CD4-positive, alpha-beta T cell treated with Interleukin-17A for 1 hour (primary cell): ENCODE measurements at regions not wholly inside any gene's neighbourhood (a gene's known extent, or its start where the extent isn't known, plus 50 kb on each side); places are given as distances from the start of the nearest gene placed in this dataset.
"Not testable (repeated sequence)": the region's sequence is repeated elsewhere in the genome, so short reads cannot be mapped to it uniquely, and the experiment has no call there.

Source experiments
- DNase-seq: peaks from one replicate; pipeline ENCODE4 v3.0.0-alpha.2; 2020

- DNase-seq = no peak
These were observed 51.0 kb upstream of the PHF24 start for GRCh38 chr9:34907044-34907443.

DNA sequence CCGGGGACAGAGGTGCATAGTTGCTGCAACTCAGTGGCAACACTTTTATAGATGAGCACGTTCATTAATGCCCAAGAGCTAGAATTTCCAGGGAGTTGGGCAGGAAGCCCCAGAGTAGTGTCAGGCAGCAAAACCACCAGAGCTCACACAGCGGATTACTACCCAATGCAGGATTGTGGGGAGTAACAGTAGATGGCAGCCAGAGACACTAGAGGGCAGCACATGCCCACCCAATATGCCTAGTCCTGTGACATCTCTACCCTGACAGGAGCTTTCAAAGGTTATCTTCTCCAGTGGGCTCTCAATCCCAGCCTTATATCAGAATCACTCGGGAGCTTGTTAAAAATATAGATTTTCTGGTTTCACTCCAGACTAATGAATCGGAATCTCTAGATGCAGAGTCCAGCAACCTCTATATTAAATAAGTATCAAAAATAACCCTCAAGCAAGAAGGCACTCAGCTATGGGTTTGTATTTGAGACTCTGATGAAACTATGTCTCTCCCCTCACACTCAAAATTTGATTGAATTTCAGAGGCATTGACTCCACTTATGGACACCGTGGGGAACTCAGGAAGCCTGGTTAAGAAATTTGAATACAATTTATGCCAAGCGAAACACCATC is 58.4 kb upstream of the PHF24 start:
- peak; percentile 84 for DNase-seq

DNA sequence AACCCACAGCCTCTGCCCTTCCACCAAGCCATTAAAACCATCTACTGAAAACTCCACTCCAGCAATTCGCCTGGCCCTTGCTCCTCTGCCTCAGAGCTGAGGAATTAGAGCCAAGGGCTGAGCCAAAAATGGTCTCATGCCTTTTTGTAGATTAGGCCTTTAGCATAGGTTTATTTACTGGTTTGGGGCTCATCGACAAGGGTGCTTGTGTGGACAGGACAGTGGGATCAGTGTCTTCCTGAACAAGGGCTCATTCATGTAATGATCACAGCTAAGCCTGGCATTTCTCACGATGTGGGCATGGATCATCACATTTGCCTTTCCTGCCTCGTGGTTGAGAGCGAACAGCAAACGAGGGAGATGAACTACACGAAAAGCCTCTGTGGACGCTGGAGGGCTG is 59.2 kb upstream of the PHF24 start:
- no peak for DNase-seq

- no peak for DNase-seq
These were observed 62.0 kb upstream of the PHF24 start for GRCh38 chr9:34896112-34896511.

DNA sequence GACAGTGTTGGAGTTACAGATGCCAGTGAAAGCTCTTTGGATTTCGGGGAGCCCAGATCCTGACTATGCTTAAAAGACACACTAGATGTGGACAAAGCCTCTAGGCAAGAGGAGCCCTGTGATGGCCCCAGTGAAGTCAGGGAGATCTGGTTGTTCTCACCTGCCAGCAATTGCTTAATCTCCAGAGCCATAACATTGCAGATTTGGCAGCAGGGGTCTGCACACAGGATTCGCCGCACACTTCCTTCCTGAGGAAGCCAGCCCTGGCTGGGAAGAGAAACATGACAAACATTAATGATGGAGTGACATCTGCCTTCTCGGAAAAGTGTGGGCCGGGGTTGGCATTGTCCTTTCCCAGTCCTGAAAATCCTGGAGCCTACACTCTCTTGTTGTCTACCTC is 65.2 kb upstream of the PHF24 start:
- DNase-seq = no peak

DNA sequence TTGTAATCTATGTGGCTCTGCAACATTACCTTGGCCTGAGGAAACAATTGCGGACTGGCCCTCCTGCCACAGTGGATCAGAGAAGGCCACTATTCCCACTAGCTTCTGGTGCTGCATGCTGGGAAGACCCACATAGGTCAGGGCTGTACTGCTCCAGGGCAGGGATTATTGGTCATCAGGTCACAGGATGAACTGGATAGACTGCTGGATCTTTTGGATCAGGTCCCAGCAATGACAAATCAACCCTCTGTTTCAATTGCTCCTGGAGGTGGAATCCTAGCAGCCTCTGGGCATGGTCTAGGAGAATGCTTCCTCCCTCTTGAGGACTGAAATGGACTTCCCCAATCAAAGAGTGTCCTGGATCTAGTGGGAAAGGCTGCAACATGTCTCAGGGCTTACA is 66.7 kb upstream of the PHF24 start:
- DNase-seq = no peak

GRCh38 chr9:34887841-34888240 is 70.2 kb upstream of the PHF24 start:
- DNase-seq = no peak

- no peak for DNase-seq
These were observed 73.3 kb upstream of the PHF24 start for GRCh38 chr9:34884747-34885189.

DNA sequence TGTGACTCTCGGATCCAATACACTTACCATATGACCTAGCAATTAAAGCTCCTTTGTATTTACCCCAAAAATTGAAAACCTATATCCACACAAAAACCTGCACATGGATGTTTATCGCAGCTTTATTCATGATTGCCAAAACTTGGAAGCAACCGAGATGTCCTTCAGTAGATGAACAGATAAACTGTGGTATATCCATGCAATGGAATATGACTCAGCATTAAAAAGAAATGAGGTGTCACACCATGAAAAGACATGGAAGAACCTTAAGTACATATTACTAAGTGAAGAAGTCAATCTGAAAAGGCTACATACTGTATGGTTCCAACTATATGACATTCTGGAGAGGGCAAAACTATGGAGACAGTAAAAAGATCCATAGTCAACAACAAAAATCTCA is 82.0 kb upstream of the PHF24 start:
- no peak for DNase-seq

- DNase-seq = no peak
These were observed 88.7 kb upstream of the PHF24 start for GRCh38 chr9:34869390-34869789.

- no peak for DNase-seq
These were observed 91.5 kb upstream of the PHF24 start for GRCh38 chr9:34866614-34867013.

GRCh38 chr9:34863426-34863825 is 94.7 kb upstream of the PHF24 start:
- no peak for DNase-seq

DNA sequence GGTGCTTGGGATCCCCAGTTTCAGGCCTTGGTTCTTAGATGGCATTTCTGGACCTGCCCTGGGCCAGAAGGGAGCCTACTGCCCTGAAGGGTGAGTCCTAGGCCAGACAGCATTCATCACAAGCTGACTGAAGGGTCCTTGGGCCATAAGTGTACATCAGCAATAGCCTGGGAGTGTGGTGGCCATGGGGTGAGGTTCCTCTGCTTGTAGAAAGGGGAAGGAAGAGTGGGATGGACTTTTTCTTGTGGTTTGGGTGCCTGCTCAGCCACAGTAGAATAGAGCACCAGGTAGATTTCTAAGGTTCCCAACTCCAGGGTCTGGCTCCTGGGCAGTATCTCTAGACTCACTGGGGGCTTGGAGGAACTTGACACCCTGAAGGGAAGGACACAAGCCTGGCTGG is 95.2 kb upstream of the PHF24 start:
- DNase-seq = no peak

GRCh38 chr9:34862043-34862442 is 96.0 kb upstream of the PHF24 start:
- no peak for DNase-seq

GRCh38 chr9:34855016-34855415 is 103.1 kb upstream of the PHF24 start:
- DNase-seq = not testable (repeated sequence)

- DNase-seq = no peak
These were observed 120.1 kb upstream of the CCL21 start for GRCh38 chr9:34830068-34830467.

DNA sequence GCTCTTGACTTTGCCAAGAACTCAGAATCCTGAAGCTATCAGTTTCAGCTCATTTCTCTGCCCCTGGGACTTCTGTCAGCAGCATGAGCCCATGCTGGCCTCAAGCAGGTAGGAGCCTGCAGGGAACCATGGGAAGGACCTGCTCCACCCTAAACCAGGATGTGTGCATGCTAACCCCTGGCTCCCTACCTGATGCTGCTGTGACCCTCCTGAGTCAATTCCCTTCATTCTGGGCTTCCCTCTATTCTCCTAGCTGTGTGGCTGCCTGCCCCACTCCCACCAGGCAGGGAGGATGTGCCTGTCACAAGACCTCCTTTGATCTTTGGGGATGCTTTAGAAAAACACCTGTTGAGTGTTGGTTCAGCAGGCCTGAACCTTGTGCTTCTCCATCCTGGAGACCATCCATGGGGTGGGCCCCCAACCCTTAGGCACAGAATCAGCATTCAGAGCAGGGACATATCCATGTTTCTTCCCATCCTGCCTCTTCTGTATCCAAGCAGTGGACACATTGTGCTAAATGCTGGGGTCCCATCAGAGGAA is 117.1 kb upstream of the CCL21 start:
- no peak for DNase-seq

DNA sequence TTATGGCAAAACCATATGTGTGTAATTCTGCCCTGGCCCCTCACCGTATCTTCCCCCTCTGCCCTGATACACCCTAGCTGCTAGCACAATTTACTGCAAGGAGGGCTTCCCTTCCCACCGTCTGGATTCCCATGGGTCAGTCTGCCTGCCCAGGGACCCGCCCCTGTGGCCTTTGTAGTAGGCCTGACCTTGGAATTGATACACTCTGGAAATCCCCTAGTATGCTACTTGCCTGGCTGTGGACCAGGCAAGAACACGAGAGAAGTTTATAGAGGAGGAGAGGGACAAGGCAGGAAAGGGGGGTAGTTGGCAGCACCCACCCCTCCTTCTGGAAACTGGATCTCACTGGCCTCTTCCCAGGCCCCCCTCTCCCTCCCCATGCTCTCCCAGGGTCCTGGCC is 115.8 kb upstream of the CCL21 start:
- no peak for DNase-seq

DNA sequence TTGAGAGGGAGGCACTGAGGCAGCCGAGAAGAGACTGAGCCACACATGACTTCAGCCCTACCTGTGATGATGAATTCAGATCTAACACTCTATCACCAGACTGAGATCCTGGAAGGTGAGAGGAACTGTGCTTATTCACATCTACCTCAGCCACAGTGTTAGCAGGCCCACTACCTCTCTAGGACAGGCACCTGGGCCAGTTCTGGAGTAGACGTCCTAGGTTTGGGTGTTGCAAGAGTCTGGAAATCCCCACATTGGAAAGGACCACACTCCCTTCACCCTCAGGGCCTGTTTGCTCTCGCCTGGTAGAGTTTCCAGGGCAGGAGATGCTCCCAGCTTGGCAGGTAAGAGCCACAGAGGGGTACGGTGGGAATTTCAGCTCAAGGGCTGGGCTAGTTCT is 113.8 kb upstream of the CCL21 start:
- DNase-seq = no peak

DNA sequence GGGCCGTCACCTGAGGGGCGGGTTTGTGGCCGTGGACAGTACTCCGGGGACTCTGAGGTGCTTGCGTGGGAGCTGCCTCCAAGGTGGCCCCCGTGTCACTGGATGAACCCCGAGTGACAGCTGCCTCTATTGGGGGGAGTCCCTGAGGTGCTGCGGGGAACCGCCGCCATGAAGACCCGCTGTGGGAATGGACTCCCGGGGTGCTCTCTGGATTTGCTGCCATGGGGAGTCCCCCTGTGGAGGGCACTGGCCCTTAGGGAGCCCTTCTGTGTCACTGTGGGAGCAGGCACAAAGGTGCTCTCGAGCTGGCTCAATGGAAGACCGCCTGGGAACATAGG is 100.2 kb upstream of the CCL21 start:
- DNase-seq = no peak

- DNase-seq = no peak
These were observed 99.7 kb upstream of the CCL21 start for GRCh38 chr9:34809504-34810186.

DNA sequence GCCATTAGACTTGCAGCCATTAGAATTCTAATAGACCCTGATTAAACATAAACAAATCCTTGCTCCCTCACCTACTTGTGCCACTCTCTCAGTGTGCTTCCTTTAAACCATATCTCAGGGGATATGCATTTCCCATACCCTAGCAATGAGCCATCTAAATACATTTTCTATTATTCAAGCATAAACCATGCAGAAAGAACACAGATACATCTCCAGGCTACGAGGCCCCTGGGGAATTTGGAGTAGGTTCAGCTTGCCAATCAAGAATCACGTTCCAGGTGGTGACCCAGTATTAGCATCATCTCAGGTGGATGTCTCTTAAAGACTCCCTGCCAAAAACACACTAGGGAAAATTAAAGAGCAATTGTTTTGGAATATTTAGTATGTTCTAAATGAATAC is 93.0 kb upstream of the CCL21 start:
- DNase-seq = no peak

DNA sequence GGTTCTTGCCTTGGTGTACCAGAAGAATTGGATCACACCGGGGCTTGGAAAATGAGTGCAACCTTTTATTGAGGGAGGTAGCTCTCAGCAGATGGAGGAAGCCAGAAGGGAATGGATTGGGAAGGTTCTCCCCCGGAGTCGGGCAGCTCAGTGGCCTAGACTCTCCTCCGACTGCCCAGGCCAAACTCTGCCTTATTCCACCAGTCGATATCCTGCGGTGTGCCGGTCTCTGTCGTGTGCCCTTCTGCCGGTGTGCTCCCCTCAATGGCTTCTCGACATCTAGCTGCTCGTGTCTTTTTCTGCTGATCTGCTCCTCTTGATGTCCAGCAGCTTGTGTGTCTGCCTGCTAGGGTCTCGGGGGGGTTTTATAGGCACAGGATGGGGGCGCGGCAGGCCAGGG is 87.4 kb upstream of the CCL21 start:
- DNase-seq = no peak

GRCh38 chr9:34796924-34797323 is 87.0 kb upstream of the CCL21 start:
- no peak for DNase-seq

DNA sequence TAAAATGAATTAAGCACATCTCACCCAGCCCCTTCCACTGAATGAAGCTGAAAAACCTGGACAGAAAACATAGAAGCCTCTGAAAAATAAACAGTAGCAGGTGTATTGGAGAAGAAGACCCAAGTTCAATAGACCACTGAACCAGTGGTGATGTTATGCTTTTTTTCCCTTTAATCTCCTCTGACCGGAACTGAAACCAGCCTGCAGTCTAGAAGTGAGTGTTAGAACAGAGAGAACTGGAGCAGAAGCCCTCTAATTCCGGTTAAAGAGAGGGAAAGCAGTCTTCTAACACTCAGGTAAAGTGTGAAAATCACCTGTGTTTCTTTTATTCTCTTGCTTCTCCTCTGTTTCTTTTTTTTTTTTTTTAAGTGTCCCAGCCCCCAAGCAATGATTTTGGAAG is 83.5 kb upstream of the CCL21 start:
- no peak for DNase-seq
